Keratinocyte (primary cell): ENCODE measurements at regions not wholly inside any gene's neighbourhood (a gene's known extent, or its start where the extent isn't known, plus 50 kb on each side); places are given as distances from the start of the nearest gene placed in this dataset.

Experiments used
- DNase-seq: peaks from one replicate; pipeline ENCODE4 v3.0.0-alpha.2; 2011; ENCODE audit warnings: low read depth, missing footprints, low spot score
- FAIRE-seq: peaks from 2 replicates; lab custom pipeline; 2011; peaks lifted over from hg19 to GRCh38; lab: Jason Lieb, UNC
- H2AFZ ChIP-seq: 2 replicates; pipeline ENCODE4 v1.6.0; 2012; ENCODE audit warnings: low read length, control low read depth, inconsistent platforms; ENCODE audit not compliant: control insufficient read depth
- H3K27ac ChIP-seq: 2 replicates; pipeline ENCODE4 v1.5.1; 2011; ENCODE audit warnings: low read length; ENCODE audit not compliant: control insufficient read depth, insufficient read depth
- H3K27me3 ChIP-seq: 3 replicates; pipeline ENCODE4 v1.6.0; 2011; ENCODE audit warnings: low read length; ENCODE audit not compliant: control insufficient read depth, insufficient read depth; ENCODE audit errors: extremely low read depth
- H3K36me3 ChIP-seq, 2 experiments: 2 replicates in 1 of 2; 3 replicates in 1 of 2; pipeline ENCODE4 v1.5.1; 2011; ENCODE audit warnings: low read length in 2 of 2, mild to moderate bottlenecking in 1 of 2; ENCODE audit not compliant: control insufficient read depth in 2 of 2, insufficient read depth in 2 of 2; ENCODE audit errors: extremely low read depth in 1 of 2
- H3K4me1 ChIP-seq: 3 replicates; pipeline ENCODE4 v1.5.1; 2011; ENCODE audit warnings: low read length; ENCODE audit not compliant: control insufficient read depth, insufficient read depth; ENCODE audit errors: extremely low read depth
- H3K4me2 ChIP-seq: 3 replicates; pipeline ENCODE4 v1.6.0; 2011; ENCODE audit warnings: low read depth, low read length; ENCODE audit not compliant: control insufficient read depth, insufficient read depth; ENCODE audit errors: extremely low read depth
- H3K4me3 ChIP-seq, 3 experiments: fragments of 200-600 bp in 1 of 3; sonication (generic) in 1 of 3; 2 replicates in 2 of 3; 3 replicates in 1 of 3; pipeline ENCODE4 v1.5.1; 2011 to 2016; ENCODE audit warnings: low read length in 3 of 3, mild to moderate bottlenecking in 3 of 3, control low read depth in 2 of 3, inconsistent platforms in 1 of 3, low read depth in 1 of 3, mixed read lengths in 1 of 3, mixed run types in 1 of 3, moderate library complexity in 1 of 3; ENCODE audit not compliant: control insufficient read depth in 2 of 3, insufficient read depth in 2 of 3; ENCODE audit errors: extremely low read depth in 1 of 3
- H3K79me2 ChIP-seq: 2 replicates; pipeline ENCODE4 v1.6.0; 2012; ENCODE audit warnings: low read length; ENCODE audit not compliant: control insufficient read depth, insufficient read depth
- H3K9ac ChIP-seq: 3 replicates; pipeline ENCODE4 v1.6.0; 2011; ENCODE audit warnings: low read length; ENCODE audit not compliant: control insufficient read depth, insufficient read depth; ENCODE audit errors: extremely low read depth
- H3K9me1 ChIP-seq: 3 replicates; pipeline ENCODE4 v1.6.0; 2011; ENCODE audit warnings: low read length; ENCODE audit not compliant: control insufficient read depth, insufficient read depth; ENCODE audit errors: extremely low read depth
- H3K9me3 ChIP-seq: 2 replicates; pipeline ENCODE4 v1.5.1; 2012; ENCODE audit warnings: low read depth, low read length; ENCODE audit not compliant: control insufficient read depth
- H4K20me1 ChIP-seq: 3 replicates; pipeline ENCODE4 v1.6.0; 2011; ENCODE audit warnings: low read length; ENCODE audit not compliant: control insufficient read depth, insufficient read depth; ENCODE audit errors: extremely low read depth
- EZH2 ChIP-seq: IDR thresholded peaks from one replicate; pipeline ENCODE4 v1.6.1; 2012; ENCODE audit warnings: inconsistent platforms, mild to moderate bottlenecking, low read length, moderate library complexity
- dilution Hi-C: fragments of 300-500 bp; cut with MboI; formaldehyde crosslinking; loops from one replicate; pipeline ENCODE4 v1.7.0; 2020; ENCODE audit warnings: low sequenced_read_pairs; ENCODE audit not compliant: extremely low pct_ligation_motif_present
- TF ChIP-seq, protein P1 (sequence below), 3 experiments: IDR thresholded peaks in 1 of 3; conservative IDR thresholded peaks in 1 of 3; optimal IDR thresholded peaks in 1 of 3; 2 replicates in 2 of 3; 3 replicates in 1 of 3; pipeline versions ENCODE3 to v1.5.1; 2011; ENCODE audit warnings: low read length in 3 of 3, mild to moderate bottlenecking in 3 of 3, moderate library complexity in 2 of 3, control low read depth in 1 of 3, inconsistent platforms in 1 of 3; ENCODE audit not compliant: insufficient read depth in 2 of 3; ENCODE audit errors: extremely low read depth in 1 of 3

DNA sequence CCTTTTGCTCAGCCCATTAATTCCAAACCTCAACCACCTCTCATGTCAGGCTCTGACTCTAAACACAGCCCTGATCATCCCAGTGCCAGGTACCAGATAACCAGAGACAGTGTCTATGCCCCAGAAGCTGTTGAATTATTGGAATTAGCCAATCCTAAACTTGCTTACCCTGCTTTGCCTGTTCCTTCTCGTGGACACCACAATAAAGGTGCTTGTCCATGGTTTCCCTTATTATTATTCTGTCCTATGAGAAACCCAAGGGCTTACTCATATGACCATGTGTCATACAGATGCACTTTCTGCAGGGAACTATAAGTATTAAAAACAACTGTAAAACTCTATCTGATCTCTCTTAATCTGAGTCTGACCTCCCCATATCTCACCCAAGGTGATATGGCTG is 2193.8 kb upstream of the PIK3C3 start:
- H3K4me1 ChIP-seq, result peaks cover 2% of the 10 kb centered on the region
- no peak overlapping the region for H2AFZ ChIP-seq
- TF ChIP-seq, protein P1, sequence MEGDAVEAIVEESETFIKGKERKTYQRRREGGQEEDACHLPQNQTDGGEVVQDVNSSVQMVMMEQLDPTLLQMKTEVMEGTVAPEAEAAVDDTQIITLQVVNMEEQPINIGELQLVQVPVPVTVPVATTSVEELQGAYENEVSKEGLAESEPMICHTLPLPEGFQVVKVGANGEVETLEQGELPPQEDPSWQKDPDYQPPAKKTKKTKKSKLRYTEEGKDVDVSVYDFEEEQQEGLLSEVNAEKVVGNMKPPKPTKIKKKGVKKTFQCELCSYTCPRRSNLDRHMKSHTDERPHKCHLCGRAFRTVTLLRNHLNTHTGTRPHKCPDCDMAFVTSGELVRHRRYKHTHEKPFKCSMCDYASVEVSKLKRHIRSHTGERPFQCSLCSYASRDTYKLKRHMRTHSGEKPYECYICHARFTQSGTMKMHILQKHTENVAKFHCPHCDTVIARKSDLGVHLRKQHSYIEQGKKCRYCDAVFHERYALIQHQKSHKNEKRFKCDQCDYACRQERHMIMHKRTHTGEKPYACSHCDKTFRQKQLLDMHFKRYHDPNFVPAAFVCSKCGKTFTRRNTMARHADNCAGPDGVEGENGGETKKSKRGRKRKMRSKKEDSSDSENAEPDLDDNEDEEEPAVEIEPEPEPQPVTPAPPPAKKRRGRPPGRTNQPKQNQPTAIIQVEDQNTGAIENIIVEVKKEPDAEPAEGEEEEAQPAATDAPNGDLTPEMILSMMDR (optimal IDR thresholded peaks at IDR 0.05 in 1 of 3, IDR thresholded peaks at IDR 0.05 in 1 of 3, conservative IDR thresholded peaks at IDR 0.05 in 1 of 3; ENCODE audit: extremely low read depth in 1 of 3, insufficient read depth in 2 of 3, low read length in 3 of 3), result no peak
- TF ChIP-seq EZH2, result no peak
- H3K27me3 ChIP-seq, result no peaks in the 10 kb centered on the region
- dilution Hi-C loops, result no loop called here
- H3K4me2 ChIP-seq, result no peak overlapping the region
- H3K9ac ChIP-seq, result no peak overlapping the region
- no peaks in the 10 kb centered on the region for H4K20me1 ChIP-seq
- DNase-seq (no peak), FAIRE-seq (no peak)
- peaks cover 0 to 6% of the 10 kb centered on the region in 2 experiments for H3K36me3 ChIP-seq
- peaks cover 7% of the 10 kb centered on the region for H3K79me2 ChIP-seq
- H3K4me3 ChIP-seq, result no peak overlapping the region
- no peak overlapping the region for H3K27ac ChIP-seq
- no peaks in the 10 kb centered on the region for H3K9me3 ChIP-seq
- H3K9me1 ChIP-seq, result no peaks in the 10 kb centered on the region

DNA sequence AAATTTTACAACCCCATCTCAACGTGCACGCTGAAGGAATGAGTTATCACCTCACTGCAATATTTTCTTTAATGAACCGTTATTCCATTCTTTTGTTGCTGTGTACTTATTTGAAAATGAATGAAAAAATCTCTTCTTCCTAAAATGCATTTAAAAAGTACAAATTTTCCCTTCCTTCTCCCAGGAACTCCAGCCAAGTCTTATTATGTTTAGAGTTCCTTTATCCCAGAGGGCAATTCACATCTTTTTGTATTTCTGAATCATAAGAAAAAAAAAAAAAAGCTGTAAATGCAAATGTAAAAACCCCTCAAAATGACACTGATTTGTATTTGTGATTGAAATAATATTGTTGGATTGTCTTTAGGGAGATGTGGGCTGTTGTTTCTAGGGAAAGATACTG is 2194.3 kb upstream of the CELF4 start:
- Histone ChIP-seq H3K27me3 (no peaks in the 10 kb centered on the region), H3K79me2 (peaks cover 6% of the 10 kb centered on the region)
- no peak for FAIRE-seq

More for the DNA sequence above, 2194.3 kb upstream of the CELF4 start:
- peaks cover 0 to 6% of the 10 kb centered on the region in 2 experiments for H3K36me3 ChIP-seq
- H3K9me1 ChIP-seq, result no peaks in the 10 kb centered on the region
- no peak overlapping the region for H3K9ac ChIP-seq
- H3K27ac ChIP-seq, result no peak overlapping the region
- peaks cover 2% of the 10 kb centered on the region for H3K4me1 ChIP-seq
- no peak overlapping the region for H3K4me3 ChIP-seq
- no peak overlapping the region for H3K4me2 ChIP-seq
- TF ChIP-seq, protein P1 (optimal IDR thresholded peaks at IDR 0.05 in 1 of 3, IDR thresholded peaks at IDR 0.05 in 1 of 3, conservative IDR thresholded peaks at IDR 0.05 in 1 of 3; ENCODE audit: extremely low read depth in 1 of 3, insufficient read depth in 2 of 3, low read length in 3 of 3), result no peak
- TF ChIP-seq EZH2, result no peak
- DNase-seq, result no peak
- H4K20me1 ChIP-seq, result no peaks in the 10 kb centered on the region
- no peaks in the 10 kb centered on the region for H3K9me3 ChIP-seq
- no peak overlapping the region for H2AFZ ChIP-seq
- dilution Hi-C loops, result no loop called here
